ENCODE measurements at regions not wholly inside any gene's neighbourhood (a gene's known extent, or its start where the extent isn't known, plus 50 kb on each side); places are given as distances from the start of the nearest gene placed in this dataset.
"Not testable (repeated sequence)": the region's sequence is repeated elsewhere in the genome, so short reads cannot be mapped to it uniquely, and the experiment has no call there.

DNA sequence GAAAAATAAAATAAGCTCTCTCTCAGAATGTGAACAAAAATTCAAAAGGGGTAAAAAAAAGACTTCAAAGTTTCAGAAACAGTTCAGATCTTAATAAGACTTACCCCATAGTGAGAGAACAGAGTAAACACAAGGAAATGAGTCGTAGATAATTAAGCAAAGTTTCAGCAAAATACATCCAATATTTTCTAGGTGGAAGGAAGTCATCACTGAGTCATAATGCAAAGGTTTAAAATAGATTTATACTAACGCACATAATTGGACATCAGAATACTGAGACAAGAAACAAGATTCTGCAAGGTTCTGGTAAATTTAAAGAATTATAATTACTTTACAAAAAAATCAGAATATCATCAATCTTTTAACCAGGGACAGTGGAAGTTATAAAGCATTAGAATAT, 1370.7 kb upstream of the ATXN8OS start:
- no peak for DNase-seq

GRCh38 chr13:68727798-68728197, 1379.8 kb upstream of the ATXN8OS start:
- DNase-seq = no peak

GRCh38 chr13:68727165-68727564, 1380.5 kb upstream of the ATXN8OS start:
- no peak for DNase-seq

DNA sequence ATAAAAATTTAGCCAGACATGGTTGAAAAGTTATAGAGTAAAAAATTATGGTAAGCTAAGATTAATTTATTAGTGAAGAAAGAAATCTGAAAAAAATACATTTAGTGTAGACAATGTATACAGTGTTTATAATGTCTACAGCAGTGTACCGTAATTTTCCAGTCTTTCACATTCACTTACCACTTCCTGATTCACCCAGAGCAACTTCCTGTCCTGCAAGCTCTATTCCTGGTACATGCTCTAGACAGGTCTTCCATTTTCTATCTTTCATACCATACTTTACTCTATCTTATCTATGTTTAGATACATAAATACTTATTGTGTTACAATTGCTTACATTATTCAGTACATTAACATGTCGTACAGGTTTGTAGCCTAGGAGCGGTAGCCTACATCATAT, 1387.8 kb upstream of the ATXN8OS start:
- DNase-seq = no peak

DNA sequence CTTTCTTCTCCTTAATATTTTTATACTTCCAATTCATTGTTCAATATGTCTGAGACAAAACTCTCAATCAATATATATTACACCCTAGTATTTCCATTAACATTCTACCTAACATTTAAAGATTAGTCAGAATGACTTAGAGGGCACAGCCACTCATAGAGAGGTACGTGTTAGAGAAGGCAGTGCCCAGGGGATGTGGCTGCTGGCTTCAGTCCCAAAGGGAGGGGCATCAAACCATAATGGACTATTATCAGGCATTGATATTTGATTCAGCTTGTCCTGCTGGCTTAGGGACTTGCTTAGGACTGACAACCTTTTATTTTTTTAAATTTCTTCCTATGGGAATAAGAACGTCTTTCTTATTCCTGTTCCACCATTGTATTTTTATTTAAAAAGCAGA, 1392.0 kb upstream of the ATXN8OS start:
- DNase-seq = no peak

- DNase-seq = no peak
Measured at GRCh38 chr13:68714292-68714691, 1393.3 kb upstream of the ATXN8OS start.

DNA sequence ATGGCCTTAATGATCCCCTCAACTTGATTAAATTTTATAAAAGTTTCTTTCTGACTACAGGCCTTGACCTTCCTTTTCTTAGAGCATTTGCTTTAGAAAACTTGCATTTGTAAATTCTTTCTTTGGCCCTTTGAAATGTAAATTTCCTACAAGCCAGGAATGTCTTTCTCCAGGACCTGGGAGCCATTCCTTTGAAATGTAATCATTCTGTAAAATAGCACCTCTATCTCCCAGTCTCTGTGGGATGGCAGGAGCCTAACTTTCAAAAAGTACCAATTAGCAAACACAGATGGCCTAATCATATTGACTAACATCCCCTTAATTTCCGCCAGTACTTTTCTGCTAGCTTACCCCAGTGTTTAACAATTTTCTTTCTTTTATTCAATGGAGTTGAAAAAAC, 1394.2 kb upstream of the ATXN8OS start:
- DNase-seq = no peak

GRCh38 chr13:68708336-68708908, 1399.2 kb upstream of the ATXN8OS start:
- DNase-seq = no peak

- DNase-seq = not testable (repeated sequence)
Measured at GRCh38 chr13:68706044-68706443, 1401.6 kb upstream of the ATXN8OS start.

DNA sequence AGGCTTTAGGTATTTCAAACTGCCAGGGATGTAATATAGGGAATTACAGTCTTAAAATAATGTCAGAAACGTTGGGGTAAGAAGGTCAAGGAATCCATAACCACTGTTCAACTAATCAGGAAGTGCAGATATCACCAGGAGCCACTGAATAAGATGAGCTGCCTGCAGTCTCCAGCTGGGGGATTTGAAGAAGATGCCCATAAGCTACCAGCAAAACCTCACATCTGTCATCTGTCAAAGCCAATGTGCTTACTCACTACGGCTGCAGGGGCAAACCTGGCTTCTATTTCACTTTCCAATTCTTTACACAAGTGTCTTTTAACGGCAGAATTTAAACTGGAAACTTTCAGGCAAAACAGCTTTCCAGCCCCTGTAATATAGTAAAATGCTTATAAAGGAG, 1410.1 kb upstream of the ATXN8OS start:
- no peak for DNase-seq

GRCh38 chr13:68696907-68697306, 1410.7 kb upstream of the ATXN8OS start:
- DNase-seq = no peak

- no peak for DNase-seq
Measured at GRCh38 chr13:68692049-68692448, 1415.6 kb upstream of the ATXN8OS start.

GRCh38 chr13:68690567-68690966, 1417.1 kb upstream of the ATXN8OS start:
- DNase-seq = no peak

- no peak for DNase-seq
Measured at GRCh38 chr13:68676513-68677115, 1431.0 kb upstream of the ATXN8OS start.

DNA sequence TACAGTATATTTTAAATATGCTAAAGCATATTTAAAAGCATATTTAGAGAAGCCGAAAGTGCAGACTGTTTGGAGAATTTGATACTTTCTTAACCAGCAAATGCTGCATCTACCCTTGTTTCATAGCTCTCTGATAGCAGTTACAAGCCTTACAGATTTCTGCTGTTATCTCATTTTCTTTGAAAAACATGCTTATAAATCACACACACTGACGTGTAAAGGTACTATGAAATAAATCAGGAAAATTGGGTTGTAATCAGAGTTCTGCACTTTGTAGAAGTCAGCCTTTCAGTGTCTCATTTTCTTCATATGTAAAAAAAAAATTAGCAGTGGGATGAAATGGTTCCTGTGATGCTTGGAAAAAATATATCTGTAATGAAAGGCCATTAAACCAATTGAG, 1432.4 kb upstream of the ATXN8OS start:
- DNase-seq = no peak

DNA sequence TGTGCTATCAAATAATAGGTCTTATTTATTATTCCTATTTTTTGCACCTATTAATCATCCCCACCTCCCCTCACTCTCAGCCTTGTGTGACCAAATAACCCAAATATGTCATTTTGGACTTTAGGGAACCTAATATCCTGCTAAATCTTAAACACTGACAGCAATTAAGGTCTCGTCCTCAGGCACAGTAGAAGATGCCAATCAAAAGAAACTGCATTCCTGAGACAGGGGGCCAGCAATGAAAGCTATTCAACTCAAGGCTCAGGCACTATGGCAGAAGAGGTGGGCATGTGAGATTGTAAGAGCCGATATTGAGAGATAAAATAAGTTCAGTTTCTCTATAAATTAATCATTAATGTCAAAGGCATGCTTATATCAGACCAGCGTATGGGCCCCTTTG, 1437.7 kb upstream of the PCDH9 start:
- DNase-seq = no peak

GRCh38 chr13:68666774-68667397, 1436.8 kb upstream of the PCDH9 start:
- DNase-seq = no peak

DNA sequence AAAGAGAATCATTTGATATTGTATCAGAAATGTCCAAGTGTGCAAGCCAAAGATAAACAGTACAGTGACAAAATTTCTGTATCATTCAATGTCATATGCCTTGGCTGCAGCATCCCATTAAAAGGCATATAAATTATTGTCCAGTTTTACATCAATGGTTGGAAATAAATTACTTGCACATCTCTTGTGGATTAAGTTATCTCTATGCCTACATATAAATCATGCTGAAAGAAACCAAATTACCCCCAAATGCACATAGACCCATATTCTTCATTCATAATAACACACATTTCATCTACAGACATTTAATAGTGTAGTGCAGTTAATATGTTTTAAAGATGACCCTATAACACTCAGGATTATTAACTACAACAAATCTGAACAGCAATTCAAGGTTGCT, 1415.7 kb upstream of the PCDH9 start:
- no peak for DNase-seq

- no peak for DNase-seq
Measured at GRCh38 chr13:68644611-68645010, 1414.5 kb upstream of the PCDH9 start.

DNA sequence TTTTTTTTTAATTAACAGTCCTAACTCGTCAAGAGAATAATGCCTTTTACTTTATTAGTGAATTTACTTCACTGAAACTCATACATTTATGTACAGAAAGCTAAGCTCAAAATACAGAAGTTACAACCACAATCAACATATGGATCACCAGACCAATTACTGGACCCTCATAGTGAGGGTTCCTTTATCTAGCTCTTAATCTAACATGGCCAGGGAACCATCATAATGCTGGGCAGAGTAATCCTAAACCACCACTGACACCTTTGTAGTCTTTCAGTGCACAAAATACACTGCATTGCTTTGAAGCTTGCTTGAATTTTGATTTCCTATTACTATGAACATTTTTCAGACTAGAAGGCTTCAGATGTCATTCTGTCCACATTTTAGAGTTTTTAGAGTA, 1406.6 kb upstream of the PCDH9 start:
- no peak for DNase-seq

DNA sequence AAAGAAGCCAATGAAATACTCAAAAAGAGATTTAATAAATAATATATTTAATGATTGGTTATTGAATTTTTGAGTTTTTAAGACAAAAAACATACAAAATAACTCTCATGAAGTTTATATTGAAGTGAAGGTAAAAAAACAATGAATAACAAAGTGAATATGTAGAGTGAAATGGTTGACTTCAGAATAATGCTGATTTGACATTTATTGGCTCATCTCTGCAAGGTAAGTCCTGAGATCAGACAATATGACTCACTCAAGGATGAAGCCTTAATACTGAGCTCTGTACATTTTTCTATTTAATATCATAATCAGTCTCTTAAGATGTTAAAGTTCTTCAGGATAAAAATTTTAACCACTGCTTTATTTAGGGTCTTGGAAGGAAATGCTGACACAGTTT, 1398.9 kb upstream of the PCDH9 start:
- no peak for DNase-seq

DNA sequence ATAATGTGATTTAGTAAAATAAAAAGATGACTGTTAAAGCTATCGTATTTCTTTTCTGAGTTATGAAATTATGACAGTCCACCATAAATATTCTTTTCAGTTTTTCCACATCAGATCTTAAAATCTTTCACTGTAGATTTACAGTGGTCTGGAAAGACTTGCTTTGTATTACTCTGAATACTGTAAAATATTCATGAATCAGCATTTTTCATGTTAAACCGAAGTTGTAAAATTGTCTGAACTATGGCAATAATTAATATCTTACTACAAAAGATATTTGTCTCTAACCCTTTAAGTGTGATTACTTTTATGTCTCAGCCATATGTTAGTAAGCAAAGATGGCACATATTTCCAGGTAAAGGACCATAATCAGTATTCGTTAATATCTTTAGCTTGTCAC, 1397.2 kb upstream of the PCDH9 start:
- DNase-seq = no peak

GRCh38 chr13:68616600-68617222, 1386.6 kb upstream of the PCDH9 start:
- no peak for DNase-seq

DNA sequence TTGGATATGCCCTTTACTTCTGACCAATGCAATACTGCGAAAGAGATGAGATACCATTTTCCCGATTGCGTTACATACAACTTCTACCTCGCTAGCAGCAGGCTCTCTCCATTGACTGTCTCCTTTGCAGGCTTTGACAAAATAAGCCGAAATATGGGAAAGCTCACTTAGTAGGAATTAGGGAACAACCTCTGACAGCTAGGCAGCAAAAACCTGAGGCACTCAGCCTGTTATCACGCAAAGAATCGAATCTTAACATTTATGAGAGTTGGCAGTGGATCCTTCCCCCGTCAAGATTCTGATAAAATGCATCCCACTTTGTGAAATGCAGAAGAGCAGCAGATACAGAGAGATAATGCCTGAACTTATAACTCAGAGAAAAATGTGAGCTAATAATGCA, 1379.5 kb upstream of the PCDH9 start:
- DNase-seq = no peak

Measured in DMS79 (cell line).